Gastrocnemius medialis (tissue), 4 donors: ENCODE measurements at regions not wholly inside any gene's neighbourhood (a gene's known extent, or its start where the extent isn't known, plus 50 kb on each side); places are given as distances from the start of the nearest gene placed in this dataset.

Experiments
- ATAC-seq, 2 donors: fragments of 150-250 bp; one replicate each; pipeline ENCODE4 v1.9.1; 2016
- DNase-seq, 2 donors: peaks; one replicate each; pipeline ENCODE4 v3.0.0-alpha.2; 2019
- H3K27ac ChIP-seq, 4 donors: fragments of 200-600 bp; sonication (generic); 1 replicate in 1 of 4; 2 replicates in 3 of 4; pipeline ENCODE4 v1.5.1; 2016 to 2018; ENCODE audit warnings: mild to moderate bottlenecking in 2 of 4, moderate library complexity in 1 of 4
- H3K27me3 ChIP-seq, 3 donors: fragments of 200-600 bp; sonication (generic) in 2 of 3; 1 replicate in 1 of 3; 2 replicates in 2 of 3; pipeline versions ENCODE4 v1.5.1 to v1.6.0; 2016 to 2019; ENCODE audit warnings: mild to moderate bottlenecking in 1 of 3, moderate library complexity in 1 of 3
- H3K36me3 ChIP-seq, 2 donors: fragments of 200-600 bp; sonication (generic) in 1 of 2; one replicate each; pipeline ENCODE4 v1.5.1; 2017 to 2018
- H3K4me1 ChIP-seq, 2 donors: fragments of 200-600 bp; sonication (generic) in 1 of 2; one replicate each; pipeline ENCODE4 v1.5.1; 2016 to 2017; ENCODE audit warnings: mild to moderate bottlenecking in 2 of 2
- H3K4me3 ChIP-seq, 4 donors: fragments of 200-600 bp; sonication (generic) in 3 of 4; 1 replicate in 1 of 4; 2 replicates in 3 of 4; pipeline ENCODE4 v1.5.1; 2016 to 2019; ENCODE audit warnings: mild to moderate bottlenecking in 2 of 4
- H3K9me3 ChIP-seq, 3 donors: fragments of 200-600 bp; sonication (generic) in 2 of 3; 1 replicate in 1 of 3; 2 replicates in 2 of 3; pipeline ENCODE4 v1.5.1; 2016 to 2019
- POLR2A ChIP-seq, 2 donors: fragments of 450-650 bp; IDR thresholded peaks; one replicate each; pipeline ENCODE4 v1.6.1; 2017; ENCODE audit warnings: antibody characterized with exemption in 2 of 2, mild to moderate bottlenecking in 2 of 2, moderate library complexity in 2 of 2
- in situ Hi-C, 4 donors: fragments of 200-750 bp; cut with MboI; loops; one replicate each; pipeline versions ENCODE4 v1.15.0 to v1.8.0; 2017; ENCODE audit warnings: low sequenced_read_pairs in 4 of 4
- intact Hi-C: fragments of 100-400 bp; cut with DNase I; formaldehyde crosslinking; loops from one replicate; pipeline ENCODE4 v1.15.1; 2023; ENCODE audit warnings: low total_unique reads
- TF ChIP-seq, protein P1 (sequence below), 5 experiments: fragments of 450-650 bp in 3 of 5; fragments of 200-600 bp in 2 of 5; sonication (generic) in 2 of 5; IDR thresholded peaks in 4 of 5; conservative IDR thresholded peaks in 1 of 5; 1 replicate in 4 of 5; 2 replicates in 1 of 5; pipeline ENCODE4 v1.5.1; 2016 to 2019; ENCODE audit warnings: antibody characterized with exemption in 5 of 5, mild to moderate bottlenecking in 3 of 5, moderate library complexity in 3 of 5

GRCh38 chr5:142222225-142222865 is 102.5 kb downstream of the SPRY4 start:
- no peaks in the 10 kb centered on the region for H3K27me3 ChIP-seq
- in situ Hi-C loops: no loop called here
- intact Hi-C loops: no loop called here

DNA sequence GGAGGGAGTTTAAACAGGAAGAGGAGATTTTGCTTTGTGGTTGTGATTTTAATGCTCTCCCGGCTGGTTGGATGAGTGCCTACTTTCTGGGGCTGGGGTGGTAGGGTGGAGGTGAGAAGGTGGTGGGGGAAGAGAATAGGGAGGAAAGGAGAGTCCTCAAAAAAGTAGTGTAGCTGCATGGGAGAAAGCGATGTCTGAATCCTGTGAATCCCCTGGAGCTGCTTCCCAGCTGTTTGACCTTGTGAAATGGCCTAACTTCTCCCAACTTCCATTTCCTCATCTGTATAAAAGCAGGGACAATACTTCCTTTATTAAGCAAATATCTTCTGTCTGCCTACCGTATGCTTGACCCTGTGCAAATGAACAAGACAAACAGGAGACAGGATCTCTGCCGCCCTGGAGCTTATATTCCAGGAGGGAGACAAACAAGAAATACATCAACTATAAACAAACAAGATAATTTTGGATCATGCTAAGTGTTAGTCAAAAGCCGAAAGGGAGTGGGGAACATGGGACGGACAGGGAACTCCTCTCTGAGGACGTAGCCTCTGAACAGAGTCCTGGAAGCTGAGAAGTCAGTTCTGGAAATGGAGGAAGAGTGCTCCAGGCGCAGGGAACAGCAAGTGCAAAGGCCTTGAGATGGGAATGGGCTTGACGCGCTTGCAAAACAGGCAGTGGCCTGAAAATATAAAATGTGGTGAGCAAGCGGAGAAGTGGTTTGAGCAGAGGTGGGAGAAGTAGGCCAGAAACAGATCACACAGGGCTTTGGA is 103.5 kb downstream of the SPRY4 start:
- H3K36me3 ChIP-seq: no peaks in the 10 kb centered on the region
- H3K9me3 ChIP-seq: no peaks in the 10 kb centered on the region
- ATAC-seq: no peak
- TF ChIP-seq POLR2A (IDR thresholded peaks at IDR 0.05): no peak
- TF ChIP-seq, protein P1, sequence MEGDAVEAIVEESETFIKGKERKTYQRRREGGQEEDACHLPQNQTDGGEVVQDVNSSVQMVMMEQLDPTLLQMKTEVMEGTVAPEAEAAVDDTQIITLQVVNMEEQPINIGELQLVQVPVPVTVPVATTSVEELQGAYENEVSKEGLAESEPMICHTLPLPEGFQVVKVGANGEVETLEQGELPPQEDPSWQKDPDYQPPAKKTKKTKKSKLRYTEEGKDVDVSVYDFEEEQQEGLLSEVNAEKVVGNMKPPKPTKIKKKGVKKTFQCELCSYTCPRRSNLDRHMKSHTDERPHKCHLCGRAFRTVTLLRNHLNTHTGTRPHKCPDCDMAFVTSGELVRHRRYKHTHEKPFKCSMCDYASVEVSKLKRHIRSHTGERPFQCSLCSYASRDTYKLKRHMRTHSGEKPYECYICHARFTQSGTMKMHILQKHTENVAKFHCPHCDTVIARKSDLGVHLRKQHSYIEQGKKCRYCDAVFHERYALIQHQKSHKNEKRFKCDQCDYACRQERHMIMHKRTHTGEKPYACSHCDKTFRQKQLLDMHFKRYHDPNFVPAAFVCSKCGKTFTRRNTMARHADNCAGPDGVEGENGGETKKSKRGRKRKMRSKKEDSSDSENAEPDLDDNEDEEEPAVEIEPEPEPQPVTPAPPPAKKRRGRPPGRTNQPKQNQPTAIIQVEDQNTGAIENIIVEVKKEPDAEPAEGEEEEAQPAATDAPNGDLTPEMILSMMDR (IDR thresholded peaks at IDR 0.05 in 4 of 5, conservative IDR thresholded peaks at IDR 0.05 in 1 of 5): no peak
- intact Hi-C loops (no loop called here), in situ Hi-C loops (no loop called here)
- no peak overlapping the region for H3K4me3 ChIP-seq
- peaks cover 4 to 6% of the 10 kb centered on the region in 2 donors for H3K4me1 ChIP-seq
- no peak overlapping the region for H3K27ac ChIP-seq
- H3K27me3 ChIP-seq: no peaks in the 10 kb centered on the region
- DNase-seq: no peak

More at GRCh38 chr5:142222225-142222865, 102.5 kb downstream of the SPRY4 start:
- Histone ChIP-seq H3K36me3 (no peaks in the 10 kb centered on the region), H3K9me3 (no peaks in the 10 kb centered on the region), H3K4me1 (no peaks in the 10 kb centered on the region), H3K27ac (no peak overlapping the region), H3K4me3 (no peak overlapping the region)
- ATAC-seq (no peak), DNase-seq (no peak)
- no peak for TF ChIP-seq POLR2A (IDR thresholded peaks at IDR 0.05)
- TF ChIP-seq, protein P1 (IDR thresholded peaks at IDR 0.05 in 4 of 5, conservative IDR thresholded peaks at IDR 0.05 in 1 of 5): no peak

DNA sequence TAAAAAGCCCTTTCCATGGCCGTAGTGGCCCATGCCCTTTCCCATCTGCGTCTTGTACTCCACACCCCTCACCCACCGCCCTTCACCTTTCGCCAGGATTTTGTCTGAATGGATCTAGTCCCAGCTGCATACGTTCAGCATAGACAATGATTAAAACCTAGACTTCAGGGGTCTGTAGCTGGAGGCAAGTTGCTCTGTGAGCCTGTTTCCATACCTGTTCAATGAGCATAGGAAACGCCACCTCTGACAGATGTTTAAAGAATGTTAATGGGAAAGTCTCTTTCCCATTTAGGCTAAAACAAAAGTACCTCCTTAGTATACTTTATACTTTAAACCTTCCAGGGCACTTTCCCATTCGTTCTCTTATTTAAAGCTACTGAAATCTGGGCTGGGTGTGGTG is 105.7 kb downstream of the SPRY4 start:
- in situ Hi-C loops: no loop called here

GRCh38 chr5:142216931-142217330 is 107.9 kb downstream of the SPRY4 start:
- Histone ChIP-seq H3K27me3 (no peaks in the 10 kb centered on the region), H3K27ac (no peak overlapping the region), H3K4me3 (no peak overlapping the region), H3K36me3 (no peaks in the 10 kb centered on the region), H3K4me1 (peaks cover 8 to 15% of the 10 kb centered on the region in 2 donors), H3K9me3 (no peaks in the 10 kb centered on the region)
- ATAC-seq (no peak), DNase-seq (no peak)
- TF ChIP-seq POLR2A (IDR thresholded peaks at IDR 0.05): no peak
- TF ChIP-seq, protein P1 (IDR thresholded peaks at IDR 0.05 in 4 of 5, conservative IDR thresholded peaks at IDR 0.05 in 1 of 5): no peak
- intact Hi-C loops (no loop called here), in situ Hi-C loops (no loop called here)

More for the DNA sequence above, 105.7 kb downstream of the SPRY4 start:
- no peak overlapping the region for H3K27ac ChIP-seq
- TF ChIP-seq POLR2A (IDR thresholded peaks at IDR 0.05): no peak
- TF ChIP-seq, protein P1 (IDR thresholded peaks at IDR 0.05 in 4 of 5, conservative IDR thresholded peaks at IDR 0.05 in 1 of 5): no peak
- no peaks in the 10 kb centered on the region for H3K27me3 ChIP-seq
- no peaks in the 10 kb centered on the region for H3K9me3 ChIP-seq
- H3K36me3 ChIP-seq: no peaks in the 10 kb centered on the region
- DNase-seq: no peak
- intact Hi-C loops: no loop called here
- peaks cover 8 to 15% of the 10 kb centered on the region in 2 donors for H3K4me1 ChIP-seq
- no peak for ATAC-seq
- H3K4me3 ChIP-seq: no peak overlapping the region
